GM12878 (cell line): ENCODE measurements at regions not wholly inside any gene's neighbourhood (a gene's known extent, or its start where the extent isn't known, plus 50 kb on each side); places are given as distances from the start of the nearest gene placed in this dataset.

ENCODE experiments used
- ATAC-seq: fragments of 200-7000 bp; cut with Tn5 transposase; 3 replicates; pipeline ENCODE4 v1.9.1; 2020; ENCODE audit warnings: mild to moderate bottlenecking, moderate library complexity
- BruUV-seq: library from RNA; stranded (reverse); fragments of 400-500 nt; replicated peaks from 2 replicates; lab custom pipeline; 2021; lab: Mats Ljungman, UMichigan
- CTCF ChIA-PET: fragments of 300-600 bp; sonication (Branson Sonifier 250); formaldehyde crosslinking; extraction: SDS; loops from one replicate; lab custom pipeline; 2021; ENCODE audit warnings: inconsistent platforms; lab: Yijun Ruan, JAX
- POLR2A ChIA-PET: fragments of 350-600 bp; formaldehyde crosslinking; extraction: SDS; loops from one replicate; lab custom pipeline; 2021; ENCODE audit warnings: inconsistent platforms; lab: Charles Lee
- RAD21 ChIA-PET: fragments of 300-600 bp; sonication (Branson Sonifier 250); formaldehyde crosslinking; loops from one replicate; lab custom pipeline; 2023; ENCODE audit warnings: antibody characterized with exemption; ENCODE audit not compliant: unreplicated experiment; lab: Charles Lee
- SMC1A ChIA-PET: fragments of 300-600 bp; sonication (Branson Sonifier 250); formaldehyde crosslinking; loops from one replicate; lab custom pipeline; 2023; ENCODE audit not compliant: unreplicated experiment, uncharacterized antibody; lab: Charles Lee
- DNase-seq: peaks from one replicate; pipeline ENCODE4 v3.0.0-alpha.2; 2011; ENCODE audit warnings: low read depth, low spot score
- FAIRE-seq: peaks from 3 replicates; lab custom pipeline; 2011; peaks lifted over from hg19 to GRCh38; lab: Jason Lieb, UNC
- H2AFZ ChIP-seq: 2 replicates; pipeline ENCODE4 v1.6.0; 2011; ENCODE audit warnings: low read depth, low read length, control low read depth; ENCODE audit not compliant: control insufficient read depth
- H3K27ac ChIP-seq: 2 replicates; pipeline ENCODE4 v1.5.1; 2011; ENCODE audit warnings: control low read depth; ENCODE audit not compliant: control insufficient read depth, insufficient read depth
- H3K27me3 ChIP-seq, 2 experiments: replicated peaks in 1 of 2; 2 replicates each; pipeline versions ENCODE4 v1.6.0 to v1.6.1; 2011; ENCODE audit warnings: low read length in 1 of 2; ENCODE audit not compliant: control insufficient read depth in 2 of 2, insufficient read depth in 2 of 2
- H3K36me3 ChIP-seq, 2 experiments: 2 replicates each; pipeline ENCODE4 v1.5.1; 2011; ENCODE audit warnings: low read length in 1 of 2; ENCODE audit not compliant: control insufficient read depth in 2 of 2, insufficient read depth in 2 of 2
- H3K4me1 ChIP-seq: 2 replicates; pipeline ENCODE4 v1.6.1; 2011; ENCODE audit warnings: mild to moderate bottlenecking, low read length, moderate library complexity, mixed read lengths; ENCODE audit not compliant: control insufficient read depth, insufficient read depth
- H3K4me2 ChIP-seq: 2 replicates; pipeline ENCODE4 v1.6.0; 2011; ENCODE audit warnings: control low read depth; ENCODE audit not compliant: control insufficient read depth, insufficient read depth
- H3K4me3 ChIP-seq: fragments of 200-600 bp; sonication (generic); 2 replicates; pipeline ENCODE4 v1.5.1; 2016
- H3K79me2 ChIP-seq: 2 replicates; pipeline ENCODE4 v1.6.0; 2011; ENCODE audit warnings: low read length; ENCODE audit not compliant: control insufficient read depth, insufficient read depth
- H3K9ac ChIP-seq: 2 replicates; pipeline ENCODE4 v1.8.0; 2011; ENCODE audit warnings: low read length, control low read depth, mixed read lengths; ENCODE audit not compliant: control insufficient read depth, insufficient read depth
- H3K9me3 ChIP-seq: replicated peaks from 3 replicates; pipeline ENCODE4 v1.5.1; 2011; ENCODE audit warnings: mild to moderate bottlenecking, low read length; ENCODE audit not compliant: control insufficient read depth, insufficient read depth
- H4K20me1 ChIP-seq: 2 replicates; pipeline ENCODE4 v1.6.0; 2011; ENCODE audit not compliant: control insufficient read depth, insufficient read depth
- BCL3 ChIP-seq: IDR thresholded peaks from 2 replicates; pipeline ENCODE4 v1.6.1; 2011; ENCODE audit warnings: borderline replicate concordance, low read depth, mild to moderate bottlenecking, moderate library complexity, low read length; ENCODE audit not compliant: insufficient read depth, poor library complexity, severe bottlenecking
- BRCA1 ChIP-seq: IDR thresholded peaks from 2 replicates; pipeline ENCODE4 v1.6.1; 2011; ENCODE audit warnings: low read depth, low read length, improper control_type of control experiment
- E4F1 ChIP-seq: fragments of 450-650 bp; IDR thresholded peaks from 2 replicates; pipeline ENCODE4 v1.6.1; 2018; ENCODE audit warnings: borderline replicate concordance, mild to moderate bottlenecking; ENCODE audit not compliant: partially characterized antibody
- KDM1A ChIP-seq: fragments of 200-600 bp; sonication (generic); IDR thresholded peaks from 2 replicates; pipeline ENCODE4 v1.6.1; 2016; ENCODE audit warnings: borderline replicate concordance
- NR2F1 ChIP-seq: fragments of 450-650 bp; conservative IDR thresholded peaks from 2 replicates; pipeline ENCODE4 v1.6.1; 2017; ENCODE audit warnings: mild to moderate bottlenecking
- PAX8 ChIP-seq: fragments of 450-650 bp; IDR thresholded peaks from 2 replicates; pipeline ENCODE4 v1.6.1; 2017; ENCODE audit warnings: mild to moderate bottlenecking, moderate library complexity
- RFX5 ChIP-seq: IDR thresholded peaks from 2 replicates; pipeline ENCODE4 v1.6.1; 2011; ENCODE audit warnings: low read depth, low read length, improper control_type of control experiment
- SMARCA5 ChIP-seq: fragments of 450-650 bp; IDR thresholded peaks from 2 replicates; pipeline ENCODE4 v1.6.1; 2017; ENCODE audit warnings: mild to moderate bottlenecking
- SREBF1 ChIP-seq: IDR thresholded peaks from 2 replicates; pipeline ENCODE4 v1.6.1; 2012; ENCODE audit warnings: mild to moderate bottlenecking, low read length
- SUZ12 ChIP-seq: fragments of 200-600 bp; sonication (generic); IDR thresholded peaks from one replicate; pipeline ENCODE4 v1.6.1; 2018; ENCODE audit warnings: antibody characterized with exemption, mild to moderate bottlenecking; ENCODE audit not compliant: unreplicated experiment
- USF1 ChIP-seq: IDR thresholded peaks from 2 replicates; pipeline ENCODE4 v1.6.1; 2011; ENCODE audit warnings: borderline replicate concordance, low read depth, mild to moderate bottlenecking, moderate library complexity, mixed read lengths, low read length; ENCODE audit not compliant: insufficient read depth; ENCODE audit errors: extremely low read length
- ZBTB11 ChIP-seq: fragments of 450-650 bp; formaldehyde crosslinking; IDR thresholded peaks from 2 replicates; pipeline ENCODE4 v1.5.0; 2022; ENCODE audit warnings: mild to moderate bottlenecking, missing genetic modification characterization
- ZNF217 ChIP-seq: fragments of 450-650 bp; IDR thresholded peaks from 2 replicates; pipeline ENCODE4 v1.6.1; 2017; ENCODE audit warnings: antibody characterized with exemption, mild to moderate bottlenecking
- ZNF24 ChIP-seq: fragments of 450-650 bp; IDR thresholded peaks from 2 replicates; pipeline ENCODE4 v1.6.1; 2017; ENCODE audit warnings: antibody characterized with exemption, mild to moderate bottlenecking
- in situ Hi-C: fragments of 300-500 bp; cut with MboI; formaldehyde crosslinking; loops from 9 replicates; pipeline ENCODE4 v1.14.3; 2018; ENCODE audit warnings: mixed read lengths
- intact Hi-C: fragments of 100-400 bp; cut with micrococcal nuclease; formaldehyde crosslinking; loops from one replicate; pipeline ENCODE4 v1.14.2; 2022; ENCODE audit not compliant: unreplicated experiment

DNA sequence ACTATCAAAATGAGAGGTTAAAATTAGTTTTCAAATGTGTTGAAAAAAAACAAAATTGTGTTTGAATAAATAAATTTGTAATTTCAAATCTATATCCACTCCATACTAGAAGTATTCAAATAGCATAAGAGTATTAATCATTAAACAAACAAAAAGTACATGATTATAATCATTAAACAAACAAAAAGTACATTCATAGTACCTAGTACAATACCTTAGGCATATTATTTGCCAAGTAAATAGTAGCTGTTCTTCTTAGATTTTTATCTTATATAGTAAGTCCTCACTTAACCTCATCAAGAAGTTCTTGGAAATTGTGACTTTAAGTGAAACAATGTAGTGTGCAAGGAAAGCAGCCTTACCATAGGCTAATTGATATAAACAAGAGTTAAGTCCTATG is 349.3 kb upstream of the VWC2 start:
- Histone ChIP-seq H3K27me3 (no peaks in the 10 kb centered on the region), H3K36me3 (no peaks in the 10 kb centered on the region), H3K4me1 (no peaks in the 10 kb centered on the region), H3K79me2 (no peaks in the 10 kb centered on the region), H3K9me3 (no peaks in the 10 kb centered on the region), H3K9ac (no peak overlapping the region), H3K4me3 (no peak overlapping the region), H2AFZ (no peak overlapping the region), H3K27ac (no peak overlapping the region), H4K20me1 (no peaks in the 10 kb centered on the region), H3K4me2 (no peak overlapping the region)
- CTCF ChIA-PET = no interaction called here
- ATAC-seq (no peak), FAIRE-seq (no peak), DNase-seq (no peak)
- POLR2A ChIA-PET = no interaction called here
- RAD21 ChIA-PET = no interaction called here
- BruUV-seq = no TSS peak
- SMC1A ChIA-PET = interaction anchor here (1.3 kb wide), 1 partner anchor 25 kb away, joined by 3 read pairs; no protein-coding TSS in a partner anchor
- intact Hi-C loops (no loop called here), in situ Hi-C loops (no loop called here)
- TF ChIP-seq ZBTB11 (no peak), ZNF217 (no peak), SUZ12 (no peak), NR2F1 (no peak), KDM1A (no peak), ZNF24 (no peak), BRCA1 (no peak), E4F1 (no peak), SMARCA5 (no peak), RFX5 (no peak), BCL3 (no peak), USF1 (no peak), SREBF1 (no peak), PAX8 (no peak)
